HCT116 (cell line): ENCODE measurements at regions not wholly inside any gene's neighbourhood (a gene's known extent, or its start where the extent isn't known, plus 50 kb on each side); places are given as distances from the start of the nearest gene placed in this dataset.

Source experiments
- CTCF ChIP-seq, 3 experiments: fragments of 200-600 bp in 1 of 3; sonication (generic) in 1 of 3; IDR thresholded peaks in 2 of 3; conservative IDR thresholded peaks in 1 of 3; 2 replicates each; pipeline ENCODE4 v1.5.1; 2012 to 2017; ENCODE audit warnings: low read depth in 2 of 3, low read length in 2 of 3, antibody characterized with exemption in 1 of 3, borderline replicate concordance in 1 of 3, control low read depth in 1 of 3, mild to moderate bottlenecking in 1 of 3, mixed read lengths in 1 of 3, mixed run types in 1 of 3, moderate library complexity in 1 of 3; ENCODE audit not compliant: insufficient read depth in 1 of 3
- POLR2A ChIP-seq: IDR thresholded peaks from 2 replicates; pipeline ENCODE4 v1.7.0; 2011; ENCODE audit warnings: borderline replicate concordance; ENCODE audit not compliant: insufficient read depth, insufficient read length; ENCODE audit errors: extremely low read depth
- SRF ChIP-seq: IDR thresholded peaks from 2 replicates; pipeline ENCODE4 v1.6.1; 2012; ENCODE audit warnings: low read depth

GRCh38 chr18:47389210-47389609 lies 137.8 kb upstream of the SKOR2 start:
- no peak for TF ChIP-seq CTCF (IDR thresholded peaks at IDR 0.05 in 2 of 3, conservative IDR thresholded peaks at IDR 0.05 in 1 of 3; ENCODE audit: borderline replicate concordance in 1 of 3, insufficient read depth in 1 of 3, low read depth in 2 of 3, low read length in 2 of 3)
- TF ChIP-seq SRF = no peak
- TF ChIP-seq POLR2A = no peak
